SHP77 (cell line): ENCODE measurements at regions not wholly inside any gene's neighbourhood (a gene's known extent, or its start where the extent isn't known, plus 50 kb on each side); places are given as distances from the start of the nearest gene placed in this dataset.
"Not testable (repeated sequence)": the region's sequence is repeated elsewhere in the genome, so short reads cannot be mapped to it uniquely, and the experiment has no call there.

Experiments used
- DNase-seq, 2 experiments: peaks; one replicate each; lab custom pipeline; 2025; lab: John Stamatoyannopoulos, UW

- no peak for DNase-seq
Observed at GRCh38 chr20:55159230-55159629, 683.8 kb downstream of the DOK5 start.

GRCh38 chr20:55158446-55158845 lies 683.1 kb downstream of the DOK5 start:
- DNase-seq, result no peak

GRCh38 chr20:55155360-55155759 lies 680.0 kb downstream of the DOK5 start:
- DNase-seq, result no peak

- DNase-seq, result no peak
Observed at GRCh38 chr20:55153001-55153645, 677.7 kb downstream of the DOK5 start.

- no peak for DNase-seq
Observed at GRCh38 chr20:55151171-55151570, 675.8 kb downstream of the DOK5 start.

GRCh38 chr20:55143601-55144000 lies 668.2 kb downstream of the DOK5 start:
- DNase-seq, result no peak

- no peak for DNase-seq
Observed at GRCh38 chr20:55142932-55143331, 667.5 kb downstream of the DOK5 start.

GRCh38 chr20:55140631-55141030 lies 665.2 kb downstream of the DOK5 start:
- DNase-seq, result peak; percentile 88

- no peak for DNase-seq
Observed at GRCh38 chr20:55139173-55139765, 663.9 kb downstream of the DOK5 start.

GRCh38 chr20:55135923-55136322 lies 660.5 kb downstream of the DOK5 start:
- DNase-seq, result no peak

- no peak for DNase-seq
Observed at GRCh38 chr20:55132523-55132922, 657.1 kb downstream of the DOK5 start.

- DNase-seq, result not testable (repeated sequence)
Observed at GRCh38 chr20:55117577-55117976, 642.2 kb downstream of the DOK5 start.

GRCh38 chr20:55116598-55116997 lies 641.2 kb downstream of the DOK5 start:
- DNase-seq, result no peak

GRCh38 chr20:55103188-55103587 lies 627.8 kb downstream of the DOK5 start:
- no peak for DNase-seq

- no peak for DNase-seq
Observed at GRCh38 chr20:55099251-55099650, 623.9 kb downstream of the DOK5 start.

GRCh38 chr20:55097621-55098020 lies 622.2 kb downstream of the DOK5 start:
- no peak for DNase-seq

- DNase-seq, result peak; percentile 38 to 41
Observed at GRCh38 chr20:55095745-55096400, 620.5 kb downstream of the DOK5 start.

- peak in 1 of 2 experiments; percentile 35 for DNase-seq
Observed at GRCh38 chr20:55094353-55094861, 619.0 kb downstream of the DOK5 start.

GRCh38 chr20:55090286-55090685 lies 614.9 kb downstream of the DOK5 start:
- DNase-seq, result no peak

GRCh38 chr20:55086421-55086820 lies 611.0 kb downstream of the DOK5 start:
- no peak for DNase-seq

- no peak for DNase-seq
Observed at GRCh38 chr20:55079917-55080316, 604.5 kb downstream of the DOK5 start.

- not testable (repeated sequence) for DNase-seq
Observed at GRCh38 chr20:55074266-55074840, 599.0 kb downstream of the DOK5 start.

GRCh38 chr20:55070001-55070400 lies 594.6 kb downstream of the DOK5 start:
- no peak for DNase-seq
